ENCODE measurements at regions not wholly inside any gene's neighbourhood (a gene's known extent, or its start where the extent isn't known, plus 50 kb on each side); places are given as distances from the start of the nearest gene placed in this dataset.

DNA sequence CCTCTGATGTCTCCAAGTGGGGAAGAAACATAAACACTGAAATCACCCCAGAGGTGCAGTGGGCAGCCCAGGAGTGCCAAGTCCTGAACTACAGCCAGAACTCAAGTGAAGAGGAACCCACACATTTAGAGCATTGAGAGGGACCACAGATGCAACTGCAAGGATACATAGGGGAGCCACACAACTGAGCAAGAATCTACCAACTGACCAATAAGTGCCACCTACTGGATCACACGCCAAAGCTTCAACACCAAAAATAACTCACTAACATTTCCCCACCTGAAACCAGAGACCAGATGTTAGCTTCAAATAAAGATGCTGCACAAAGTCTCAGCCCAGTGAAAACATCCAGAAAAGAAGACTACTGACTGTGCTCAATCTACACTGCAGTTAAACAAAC, 276.7 kb upstream of the GRIA3 start:
- TF ChIP-seq, protein P1, sequence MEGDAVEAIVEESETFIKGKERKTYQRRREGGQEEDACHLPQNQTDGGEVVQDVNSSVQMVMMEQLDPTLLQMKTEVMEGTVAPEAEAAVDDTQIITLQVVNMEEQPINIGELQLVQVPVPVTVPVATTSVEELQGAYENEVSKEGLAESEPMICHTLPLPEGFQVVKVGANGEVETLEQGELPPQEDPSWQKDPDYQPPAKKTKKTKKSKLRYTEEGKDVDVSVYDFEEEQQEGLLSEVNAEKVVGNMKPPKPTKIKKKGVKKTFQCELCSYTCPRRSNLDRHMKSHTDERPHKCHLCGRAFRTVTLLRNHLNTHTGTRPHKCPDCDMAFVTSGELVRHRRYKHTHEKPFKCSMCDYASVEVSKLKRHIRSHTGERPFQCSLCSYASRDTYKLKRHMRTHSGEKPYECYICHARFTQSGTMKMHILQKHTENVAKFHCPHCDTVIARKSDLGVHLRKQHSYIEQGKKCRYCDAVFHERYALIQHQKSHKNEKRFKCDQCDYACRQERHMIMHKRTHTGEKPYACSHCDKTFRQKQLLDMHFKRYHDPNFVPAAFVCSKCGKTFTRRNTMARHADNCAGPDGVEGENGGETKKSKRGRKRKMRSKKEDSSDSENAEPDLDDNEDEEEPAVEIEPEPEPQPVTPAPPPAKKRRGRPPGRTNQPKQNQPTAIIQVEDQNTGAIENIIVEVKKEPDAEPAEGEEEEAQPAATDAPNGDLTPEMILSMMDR (optimal IDR thresholded peaks at IDR 0.05 in 1 of 3, IDR thresholded peaks at IDR 0.05 in 1 of 3, conservative IDR thresholded peaks at IDR 0.05 in 1 of 3; ENCODE audit: extremely low read depth in 1 of 3, insufficient read depth in 2 of 3, low read length in 3 of 3) = no peak
- TF ChIP-seq EZH2 (IDR thresholded peaks at IDR 0.05; ENCODE audit: low read length) = no peak
- no peaks in the 10 kb centered on the region for H3K9me1 ChIP-seq (ENCODE audit: control insufficient read depth, extremely low read depth, insufficient read depth, low read length)
- no peaks in the 10 kb centered on the region for H3K79me2 ChIP-seq (ENCODE audit: control insufficient read depth, insufficient read depth, low read length)
- no peak for DNase-seq (ENCODE audit: low read depth, low spot score)
- H2AFZ ChIP-seq (ENCODE audit: control insufficient read depth, low read length) = no peak overlapping the region
- H4K20me1 ChIP-seq (ENCODE audit: control insufficient read depth, extremely low read depth, insufficient read depth, low read length) = no peaks in the 10 kb centered on the region
- no peak overlapping the region for H3K9ac ChIP-seq (ENCODE audit: control insufficient read depth, extremely low read depth, insufficient read depth, low read length)
- H3K4me3 ChIP-seq (ENCODE audit: control insufficient read depth in 2 of 3, extremely low read depth in 1 of 3, insufficient read depth in 2 of 3, low read depth in 1 of 3, low read length in 3 of 3) = no peak overlapping the region
- no peak overlapping the region for H3K27ac ChIP-seq (ENCODE audit: control insufficient read depth, insufficient read depth, low read length)
- H3K9me3 ChIP-seq (ENCODE audit: control insufficient read depth, low read depth, low read length) = no peaks in the 10 kb centered on the region
- dilution Hi-C loops (cut with MboI; ENCODE audit: extremely low pct_ligation_motif_present, low sequenced_read_pairs) = no loop called here
- no peak for FAIRE-seq
- no peaks in the 10 kb centered on the region for H3K36me3 ChIP-seq (ENCODE audit: control insufficient read depth in 2 of 2, extremely low read depth in 1 of 2, insufficient read depth in 2 of 2, low read length in 2 of 2)
- H3K27me3 ChIP-seq (ENCODE audit: control insufficient read depth, extremely low read depth, insufficient read depth, low read length) = no peaks in the 10 kb centered on the region
- H3K4me1 ChIP-seq (ENCODE audit: control insufficient read depth, extremely low read depth, insufficient read depth, low read length) = no peaks in the 10 kb centered on the region
- H3K4me2 ChIP-seq (ENCODE audit: control insufficient read depth, extremely low read depth, insufficient read depth, low read depth, low read length) = no peak overlapping the region

DNA sequence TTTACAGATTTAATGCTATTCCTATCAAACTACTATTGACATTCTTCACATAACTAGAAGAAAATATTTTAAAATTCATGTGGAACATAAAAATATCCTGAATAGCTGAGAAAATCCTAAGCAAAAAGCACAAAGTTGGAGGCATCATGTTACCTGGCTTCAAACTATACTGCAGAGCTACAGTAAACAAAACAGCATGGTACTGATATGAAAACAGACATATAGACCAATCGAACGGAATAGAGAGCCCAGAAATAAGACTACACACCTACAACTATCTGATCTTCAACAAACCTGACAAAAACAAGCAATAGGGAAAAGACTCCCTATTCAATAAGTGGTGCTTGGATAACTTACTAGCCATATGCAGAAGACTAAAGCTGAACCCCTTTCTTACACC, 273.4 kb upstream of the GRIA3 start:
- Histone ChIP-seq H3K9me3 (ENCODE audit: control insufficient read depth, low read depth, low read length) (peaks cover 2% of the 10 kb centered on the region), H3K27ac (ENCODE audit: control insufficient read depth, insufficient read depth, low read length) (no peak overlapping the region), H3K27me3 (ENCODE audit: control insufficient read depth, extremely low read depth, insufficient read depth, low read length) (no peaks in the 10 kb centered on the region), H4K20me1 (ENCODE audit: control insufficient read depth, extremely low read depth, insufficient read depth, low read length) (no peaks in the 10 kb centered on the region), H3K9ac (ENCODE audit: control insufficient read depth, extremely low read depth, insufficient read depth, low read length) (no peak overlapping the region), H2AFZ (ENCODE audit: control insufficient read depth, low read length) (no peak overlapping the region), H3K79me2 (ENCODE audit: control insufficient read depth, insufficient read depth, low read length) (no peaks in the 10 kb centered on the region), H3K4me1 (ENCODE audit: control insufficient read depth, extremely low read depth, insufficient read depth, low read length) (no peaks in the 10 kb centered on the region), H3K36me3 (ENCODE audit: control insufficient read depth in 2 of 2, extremely low read depth in 1 of 2, insufficient read depth in 2 of 2, low read length in 2 of 2) (no peaks in the 10 kb centered on the region), H3K9me1 (ENCODE audit: control insufficient read depth, extremely low read depth, insufficient read depth, low read length) (no peaks in the 10 kb centered on the region), H3K4me3 (ENCODE audit: control insufficient read depth in 2 of 3, extremely low read depth in 1 of 3, insufficient read depth in 2 of 3, low read depth in 1 of 3, low read length in 3 of 3) (no peak overlapping the region), H3K4me2 (ENCODE audit: control insufficient read depth, extremely low read depth, insufficient read depth, low read depth, low read length) (no peak overlapping the region)
- FAIRE-seq (no peak), DNase-seq (ENCODE audit: low read depth, low spot score) (no peak)
- dilution Hi-C loops (cut with MboI; ENCODE audit: extremely low pct_ligation_motif_present, low sequenced_read_pairs) = no loop called here
- TF ChIP-seq EZH2 (IDR thresholded peaks at IDR 0.05; ENCODE audit: low read length) = no peak
- TF ChIP-seq, protein P1 (optimal IDR thresholded peaks at IDR 0.05 in 1 of 3, IDR thresholded peaks at IDR 0.05 in 1 of 3, conservative IDR thresholded peaks at IDR 0.05 in 1 of 3; ENCODE audit: extremely low read depth in 1 of 3, insufficient read depth in 2 of 3, low read length in 3 of 3) = no peak

All from keratinocyte (primary cell).